ENCODE measurements at regions not wholly inside any gene's neighbourhood (a gene's known extent, or its start where the extent isn't known, plus 50 kb on each side); places are given as distances from the start of the nearest gene placed in this dataset.
"Not testable (repeated sequence)": the region's sequence is repeated elsewhere in the genome, so short reads cannot be mapped to it uniquely, and the experiment has no call there.

GRCh38 chr9:78172610-78173009, 63.3 kb upstream of the CEP78 start:
- DNase-seq: not testable (repeated sequence)

- DNase-seq: no peak
These were observed 64.2 kb upstream of the CEP78 start for GRCh38 chr9:78171651-78172050.

GRCh38 chr9:78169125-78169524, 66.8 kb upstream of the CEP78 start:
- no peak for DNase-seq

GRCh38 chr9:78167356-78167755, 68.5 kb upstream of the CEP78 start:
- DNase-seq: no peak

- no peak for DNase-seq
These were observed 72.0 kb upstream of the CEP78 start for GRCh38 chr9:78163834-78164233.

GRCh38 chr9:78158286-78158685, 77.6 kb upstream of the CEP78 start:
- no peak for DNase-seq

- DNase-seq: no peak
These were observed 84.9 kb upstream of the CEP78 start for GRCh38 chr9:78150983-78151356.

GRCh38 chr9:78150312-78150982, 85.4 kb upstream of the CEP78 start:
- no peak for DNase-seq

- no peak for DNase-seq
These were observed 86.1 kb upstream of the CEP78 start for GRCh38 chr9:78149702-78150291.

GRCh38 chr9:78146241-78146640, 89.6 kb upstream of the CEP78 start:
- no peak for DNase-seq

GRCh38 chr9:78144663-78145377, 91.1 kb upstream of the CEP78 start:
- no peak for DNase-seq

- no peak for DNase-seq
These were observed 91.9 kb upstream of the CEP78 start for GRCh38 chr9:78144008-78144381.

GRCh38 chr9:78143281-78144007, 92.4 kb upstream of the CEP78 start:
- DNase-seq: no peak

- not testable (repeated sequence) for DNase-seq
These were observed 93.6 kb upstream of the CEP78 start for GRCh38 chr9:78142264-78142663.

GRCh38 chr9:78133751-78134150, 102.1 kb upstream of the CEP78 start:
- no peak for DNase-seq

- no peak for DNase-seq
These were observed 101.1 kb upstream of the GNAQ start for GRCh38 chr9:78132701-78133058.

GRCh38 chr9:78131969-78132700, 100.5 kb upstream of the GNAQ start:
- no peak for DNase-seq

- DNase-seq: no peak
These were observed 99.2 kb upstream of the GNAQ start for GRCh38 chr9:78130853-78131252.

GRCh38 chr9:78130004-78130403, 98.4 kb upstream of the GNAQ start:
- no peak for DNase-seq

- no peak for DNase-seq
These were observed 95.9 kb upstream of the GNAQ start for GRCh38 chr9:78127279-78128225.

GRCh38 chr9:78123808-78124207, 92.2 kb upstream of the GNAQ start:
- no peak for DNase-seq

GRCh38 chr9:78122631-78123030, 91.0 kb upstream of the GNAQ start:
- DNase-seq: no peak
